ENCODE measurements at regions not wholly inside any gene's neighbourhood (a gene's known extent, or its start where the extent isn't known, plus 50 kb on each side); places are given as distances from the start of the nearest gene placed in this dataset.

DNA sequence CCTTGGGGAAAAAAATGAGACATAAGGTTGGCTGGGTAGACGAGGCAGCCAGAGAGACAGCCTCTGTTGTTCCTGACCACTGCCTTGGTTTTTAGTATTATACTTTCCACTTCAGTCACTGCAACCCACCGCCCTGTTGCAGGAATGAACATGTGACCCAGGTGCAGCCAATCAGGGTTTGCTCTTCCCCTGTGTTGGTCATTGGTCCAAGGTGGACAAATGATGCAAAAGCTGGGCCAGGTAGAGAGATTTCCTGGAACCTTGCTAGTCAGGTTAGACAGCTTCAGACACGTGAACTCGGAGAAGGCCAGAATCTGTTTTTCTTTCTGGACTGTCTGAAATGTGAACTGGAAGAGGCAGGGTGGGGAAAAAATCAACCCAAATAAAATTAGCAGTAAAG lies 452.4 kb upstream of the RBFOX1 start:
- Histone ChIP-seq H3K4me2 (ENCODE audit: low read length) (no peak overlapping the region), H3K9me3 (ENCODE audit: control insufficient read depth in 1 of 2, insufficient read depth in 1 of 2, low read depth in 1 of 2, low read length in 2 of 2) (no peaks in the 10 kb centered on the region), H3K27me3 (ENCODE audit: insufficient read depth, low read length) (no peaks in the 10 kb centered on the region), H2AFZ (ENCODE audit: low read depth, low read length, poor library complexity, severe bottlenecking) (no peak overlapping the region), H3K9ac (ENCODE audit: low read length) (no peak overlapping the region), H3K9me2 (ENCODE audit: insufficient read depth) (no peaks in the 10 kb centered on the region), H4K20me1 (ENCODE audit: insufficient read depth) (no peaks in the 10 kb centered on the region), H3K36me3 (ENCODE audit: control insufficient read depth in 1 of 2, insufficient read depth in 2 of 2, low read length in 2 of 2) (no peaks in the 10 kb centered on the region), H3K79me2 (ENCODE audit: insufficient read depth, low read length) (no peaks in the 10 kb centered on the region), H3K4me1 (ENCODE audit: control insufficient read depth in 1 of 2, insufficient read depth in 2 of 2, low read length in 2 of 2) (no peaks in the 10 kb centered on the region), H3K27ac (ENCODE audit: low read depth, low read length) (no peak overlapping the region), H3K4me3 (replicated peaks in 1 of 2; ENCODE audit: low read depth in 1 of 2, low read length in 2 of 2) (no peak overlapping the region)
- DNase-seq (ENCODE audit: low read depth, low spot score), result no peak
- TF ChIP-seq EGR1 (IDR thresholded peaks at IDR 0.05; ENCODE audit: low read depth), result no peak
- TF ChIP-seq, protein P1, sequence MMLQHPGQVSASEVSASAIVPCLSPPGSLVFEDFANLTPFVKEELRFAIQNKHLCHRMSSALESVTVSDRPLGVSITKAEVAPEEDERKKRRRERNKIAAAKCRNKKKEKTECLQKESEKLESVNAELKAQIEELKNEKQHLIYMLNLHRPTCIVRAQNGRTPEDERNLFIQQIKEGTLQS (IDR thresholded peaks at IDR 0.05), result no peak
- TF ChIP-seq POLR2A (IDR thresholded peaks at IDR 0.05; ENCODE audit: borderline replicate concordance, extremely low read depth, insufficient read depth, insufficient read length), result no peak
- no peak for TF ChIP-seq CEBPB (IDR thresholded peaks at IDR 0.05; ENCODE audit: low read depth)
- TF ChIP-seq ZFX (IDR thresholded peaks at IDR 0.05), result no peak
- no peak for TF ChIP-seq RAD21 (IDR thresholded peaks at IDR 0.05; ENCODE audit: low read depth)
- no peak for TF ChIP-seq YY1 (IDR thresholded peaks at IDR 0.05; ENCODE audit: extremely low read depth, insufficient replicate concordance, low read depth, low read length)
- no peak for TF ChIP-seq TCF7L2 (IDR thresholded peaks at IDR 0.05; ENCODE audit: borderline replicate concordance, extremely low read depth, insufficient read depth, insufficient read length)
- no peak for TF ChIP-seq SP1 (IDR thresholded peaks at IDR 0.05; ENCODE audit: low read depth)
- TF ChIP-seq, protein P2, sequence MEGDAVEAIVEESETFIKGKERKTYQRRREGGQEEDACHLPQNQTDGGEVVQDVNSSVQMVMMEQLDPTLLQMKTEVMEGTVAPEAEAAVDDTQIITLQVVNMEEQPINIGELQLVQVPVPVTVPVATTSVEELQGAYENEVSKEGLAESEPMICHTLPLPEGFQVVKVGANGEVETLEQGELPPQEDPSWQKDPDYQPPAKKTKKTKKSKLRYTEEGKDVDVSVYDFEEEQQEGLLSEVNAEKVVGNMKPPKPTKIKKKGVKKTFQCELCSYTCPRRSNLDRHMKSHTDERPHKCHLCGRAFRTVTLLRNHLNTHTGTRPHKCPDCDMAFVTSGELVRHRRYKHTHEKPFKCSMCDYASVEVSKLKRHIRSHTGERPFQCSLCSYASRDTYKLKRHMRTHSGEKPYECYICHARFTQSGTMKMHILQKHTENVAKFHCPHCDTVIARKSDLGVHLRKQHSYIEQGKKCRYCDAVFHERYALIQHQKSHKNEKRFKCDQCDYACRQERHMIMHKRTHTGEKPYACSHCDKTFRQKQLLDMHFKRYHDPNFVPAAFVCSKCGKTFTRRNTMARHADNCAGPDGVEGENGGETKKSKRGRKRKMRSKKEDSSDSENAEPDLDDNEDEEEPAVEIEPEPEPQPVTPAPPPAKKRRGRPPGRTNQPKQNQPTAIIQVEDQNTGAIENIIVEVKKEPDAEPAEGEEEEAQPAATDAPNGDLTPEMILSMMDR (IDR thresholded peaks at IDR 0.05 in 2 of 3, conservative IDR thresholded peaks at IDR 0.05 in 1 of 3; ENCODE audit: borderline replicate concordance in 1 of 3, insufficient read depth in 1 of 3, low read depth in 2 of 3, low read length in 2 of 3), result no peak
- no peak for TF ChIP-seq JUND (IDR thresholded peaks at IDR 0.05)
- TF ChIP-seq, protein P3, sequence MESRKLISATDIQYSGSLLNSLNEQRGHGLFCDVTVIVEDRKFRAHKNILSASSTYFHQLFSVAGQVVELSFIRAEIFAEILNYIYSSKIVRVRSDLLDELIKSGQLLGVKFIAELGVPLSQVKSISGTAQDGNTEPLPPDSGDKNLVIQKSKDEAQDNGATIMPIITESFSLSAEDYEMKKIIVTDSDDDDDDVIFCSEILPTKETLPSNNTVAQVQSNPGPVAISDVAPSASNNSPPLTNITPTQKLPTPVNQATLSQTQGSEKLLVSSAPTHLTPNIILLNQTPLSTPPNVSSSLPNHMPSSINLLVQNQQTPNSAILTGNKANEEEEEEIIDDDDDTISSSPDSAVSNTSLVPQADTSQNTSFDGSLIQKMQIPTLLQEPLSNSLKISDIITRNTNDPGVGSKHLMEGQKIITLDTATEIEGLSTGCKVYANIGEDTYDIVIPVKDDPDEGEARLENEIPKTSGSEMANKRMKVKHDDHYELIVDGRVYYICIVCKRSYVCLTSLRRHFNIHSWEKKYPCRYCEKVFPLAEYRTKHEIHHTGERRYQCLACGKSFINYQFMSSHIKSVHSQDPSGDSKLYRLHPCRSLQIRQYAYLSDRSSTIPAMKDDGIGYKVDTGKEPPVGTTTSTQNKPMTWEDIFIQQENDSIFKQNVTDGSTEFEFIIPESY (IDR thresholded peaks at IDR 0.05; ENCODE audit: extremely low read depth, insufficient replicate concordance, low read length), result no peak
- TF ChIP-seq FOSL1 (IDR thresholded peaks at IDR 0.05; ENCODE audit: low read depth), result no peak
- no peak for TF ChIP-seq SIN3A (IDR thresholded peaks at IDR 0.05; ENCODE audit: low read depth)
- no peak for TF ChIP-seq EZH2 (IDR thresholded peaks at IDR 0.05)
- TF ChIP-seq, protein P4, sequence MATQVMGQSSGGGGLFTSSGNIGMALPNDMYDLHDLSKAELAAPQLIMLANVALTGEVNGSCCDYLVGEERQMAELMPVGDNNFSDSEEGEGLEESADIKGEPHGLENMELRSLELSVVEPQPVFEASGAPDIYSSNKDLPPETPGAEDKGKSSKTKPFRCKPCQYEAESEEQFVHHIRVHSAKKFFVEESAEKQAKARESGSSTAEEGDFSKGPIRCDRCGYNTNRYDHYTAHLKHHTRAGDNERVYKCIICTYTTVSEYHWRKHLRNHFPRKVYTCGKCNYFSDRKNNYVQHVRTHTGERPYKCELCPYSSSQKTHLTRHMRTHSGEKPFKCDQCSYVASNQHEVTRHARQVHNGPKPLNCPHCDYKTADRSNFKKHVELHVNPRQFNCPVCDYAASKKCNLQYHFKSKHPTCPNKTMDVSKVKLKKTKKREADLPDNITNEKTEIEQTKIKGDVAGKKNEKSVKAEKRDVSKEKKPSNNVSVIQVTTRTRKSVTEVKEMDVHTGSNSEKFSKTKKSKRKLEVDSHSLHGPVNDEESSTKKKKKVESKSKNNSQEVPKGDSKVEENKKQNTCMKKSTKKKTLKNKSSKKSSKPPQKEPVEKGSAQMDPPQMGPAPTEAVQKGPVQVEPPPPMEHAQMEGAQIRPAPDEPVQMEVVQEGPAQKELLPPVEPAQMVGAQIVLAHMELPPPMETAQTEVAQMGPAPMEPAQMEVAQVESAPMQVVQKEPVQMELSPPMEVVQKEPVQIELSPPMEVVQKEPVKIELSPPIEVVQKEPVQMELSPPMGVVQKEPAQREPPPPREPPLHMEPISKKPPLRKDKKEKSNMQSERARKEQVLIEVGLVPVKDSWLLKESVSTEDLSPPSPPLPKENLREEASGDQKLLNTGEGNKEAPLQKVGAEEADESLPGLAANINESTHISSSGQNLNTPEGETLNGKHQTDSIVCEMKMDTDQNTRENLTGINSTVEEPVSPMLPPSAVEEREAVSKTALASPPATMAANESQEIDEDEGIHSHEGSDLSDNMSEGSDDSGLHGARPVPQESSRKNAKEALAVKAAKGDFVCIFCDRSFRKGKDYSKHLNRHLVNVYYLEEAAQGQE (IDR thresholded peaks at IDR 0.05; ENCODE audit: low read depth), result no peak
- no peak for TF ChIP-seq ZNF274 (IDR thresholded peaks at IDR 0.05; ENCODE audit: low read depth, low read length)
- no peak for TF ChIP-seq ELF1 (IDR thresholded peaks at IDR 0.05; ENCODE audit: borderline replicate concordance, low read depth)
- TF ChIP-seq POLR2AphosphoS5 (IDR thresholded peaks at IDR 0.05; ENCODE audit: low read depth, low read length), result no peak
- TF ChIP-seq EZH2phosphoT487 (IDR thresholded peaks at IDR 0.05; ENCODE audit: borderline replicate concordance), result no peak
- intact Hi-C loops (cut with micrococcal nuclease), result no loop called here
- no TSS peak for BruUV-seq (replicated peaks)
- RAD21 ChIA-PET (ENCODE audit: low non-redundant PET in 1 of 2, low total read pairs in 2 of 2, uncharacterized antibody in 2 of 2, unreplicated experiment in 2 of 2), result no interaction called here
- CTCF ChIA-PET, result no interaction called here
- ATAC-seq, result no peak
- POLR2A ChIA-PET, result no interaction called here
